ENCODE measurements at regions not wholly inside any gene's neighbourhood (a gene's known extent, or its start where the extent isn't known, plus 50 kb on each side); places are given as distances from the start of the nearest gene placed in this dataset.

GRCh38 chr5:24714746-24715145 is 70.0 kb upstream of the CDH10 start:
- no peak for DNase-seq (ENCODE audit: low read depth)

DNA sequence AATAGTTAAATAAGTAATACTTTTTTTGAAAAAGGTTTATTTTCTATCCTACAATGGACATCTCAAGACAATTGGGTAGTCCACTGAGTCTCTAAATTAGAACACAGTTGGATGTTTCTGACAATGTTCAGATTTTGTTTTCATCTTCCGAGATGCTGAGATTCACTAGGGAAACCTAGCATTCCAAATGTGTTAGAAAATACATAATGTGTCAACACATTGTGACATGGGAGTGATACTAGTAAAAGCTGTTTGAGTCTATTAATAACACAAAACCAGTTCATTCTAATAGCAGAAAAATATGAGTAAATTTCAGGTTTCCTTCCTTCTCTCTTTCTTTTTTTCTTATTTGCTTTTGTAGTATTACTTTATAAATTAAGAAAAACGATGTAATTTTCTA is 68.2 kb upstream of the CDH10 start:
- no peak for DNase-seq (ENCODE audit: low read depth)

DNA sequence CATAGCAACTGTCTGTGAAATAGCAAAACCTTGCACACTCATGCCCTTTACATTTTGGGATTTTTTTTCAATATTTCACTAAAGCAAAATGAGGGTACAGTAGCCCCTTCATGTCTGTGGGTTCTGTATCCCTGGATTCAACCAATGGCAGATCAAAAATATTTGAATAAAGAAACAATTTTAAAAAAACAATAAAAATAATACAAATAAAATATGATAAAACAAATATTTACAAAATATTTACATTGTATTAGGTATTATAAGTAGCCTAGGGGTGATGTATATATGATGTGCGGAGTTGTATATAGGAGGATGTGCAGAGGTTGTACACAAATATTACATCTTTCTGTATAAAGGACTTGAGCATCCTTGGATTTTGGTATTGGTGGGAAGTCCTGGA is 67.3 kb upstream of the CDH10 start:
- DNase-seq (ENCODE audit: low read depth) = no peak

DNA sequence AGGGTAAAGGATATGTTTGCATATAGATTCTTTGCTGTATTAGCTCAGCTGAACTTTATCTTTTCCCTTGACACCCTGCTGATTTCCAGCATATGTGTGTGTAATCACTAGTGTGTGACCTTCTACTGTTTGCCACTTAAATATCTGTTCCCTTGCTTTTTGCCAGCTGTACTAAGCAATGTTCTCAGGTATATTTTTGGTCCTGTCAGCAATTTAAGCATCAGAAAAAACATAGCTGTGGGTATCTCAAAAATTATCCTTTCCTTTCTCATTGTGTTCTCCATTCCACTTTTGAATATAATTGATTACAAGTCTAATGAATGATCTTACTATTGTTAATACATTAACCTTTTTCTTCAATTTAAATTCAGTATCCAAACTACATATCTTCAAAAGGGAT is 59.2 kb upstream of the CDH10 start:
- no peak for DNase-seq (ENCODE audit: low read depth)

All from CMK (cell line).